Astrocyte (in vitro differentiated cells and primary cell): ENCODE measurements at regions not wholly inside any gene's neighbourhood (a gene's known extent, or its start where the extent isn't known, plus 50 kb on each side); places are given as distances from the start of the nearest gene placed in this dataset.

Experiments
- DNase-seq: peaks from one replicate; pipeline ENCODE4 v3.0.0-alpha.2; 2010; ENCODE audit warnings: low read depth
- FAIRE-seq: peaks from 2 replicates; lab custom pipeline; 2011; peaks lifted over from hg19 to GRCh38; lab: Jason Lieb, UNC
- H2AFZ ChIP-seq: 2 replicates; pipeline ENCODE4 v1.6.0; 2012; ENCODE audit warnings: low read depth, low read length, inconsistent platforms
- H3K27ac ChIP-seq: 2 replicates; pipeline ENCODE4 v1.5.1; 2011; ENCODE audit warnings: low read depth, low read length, inconsistent platforms
- H3K27me3 ChIP-seq: 2 replicates; pipeline ENCODE4 v1.6.0; 2011; ENCODE audit warnings: low read length, inconsistent platforms; ENCODE audit not compliant: insufficient read depth
- H3K36me3 ChIP-seq: 2 replicates; pipeline ENCODE4 v1.5.1; 2011; ENCODE audit warnings: low read length, inconsistent platforms; ENCODE audit not compliant: insufficient read depth
- H3K4me1 ChIP-seq: 2 replicates; pipeline ENCODE4 v1.5.1; 2011; ENCODE audit warnings: low read length, inconsistent platforms; ENCODE audit not compliant: insufficient read depth
- H3K4me2 ChIP-seq: 2 replicates; pipeline ENCODE4 v1.6.0; 2012; ENCODE audit warnings: low read length, inconsistent platforms
- H3K4me3 ChIP-seq: 2 replicates; pipeline ENCODE4 v1.5.1; 2011; ENCODE audit warnings: low read depth, mild to moderate bottlenecking, low read length, inconsistent platforms; ENCODE audit not compliant: insufficient read depth
- H3K79me2 ChIP-seq: 2 replicates; pipeline ENCODE4 v1.6.0; 2012; ENCODE audit warnings: mild to moderate bottlenecking, low read length, inconsistent platforms; ENCODE audit not compliant: insufficient read depth
- H3K9ac ChIP-seq: 2 replicates; pipeline ENCODE4 v1.6.0; 2012; ENCODE audit warnings: mild to moderate bottlenecking, low read length, inconsistent platforms
- H3K9me3 ChIP-seq: 2 replicates; pipeline ENCODE4 v1.5.1; 2012; ENCODE audit warnings: low read depth, mild to moderate bottlenecking, low read length, inconsistent platforms; ENCODE audit not compliant: insufficient read depth
- H4K20me1 ChIP-seq: 2 replicates; pipeline ENCODE4 v1.6.0; 2012; ENCODE audit warnings: low read length, inconsistent platforms; ENCODE audit not compliant: insufficient read depth
- H3K27ac Mint-ChIP-seq: one replicate; pipeline ENCODE4 v1.8.0; 2021; ENCODE audit warnings: mild to moderate bottlenecking, mixed read lengths; ENCODE audit not compliant: unreplicated experiment
- H3K27me3 Mint-ChIP-seq: one replicate; pipeline ENCODE4 v1.8.0; 2021; ENCODE audit warnings: low read depth, mixed read lengths; ENCODE audit not compliant: unreplicated experiment
- H3K36me3 Mint-ChIP-seq: one replicate; pipeline ENCODE4 v1.8.0; 2021; ENCODE audit warnings: low read depth, mixed read lengths; ENCODE audit not compliant: unreplicated experiment
- H3K4me1 Mint-ChIP-seq: one replicate; pipeline ENCODE4 v1.8.0; 2021; ENCODE audit warnings: low read depth, mixed read lengths; ENCODE audit not compliant: unreplicated experiment
- H3K4me3 Mint-ChIP-seq: one replicate; pipeline ENCODE4 v1.8.0; 2021; ENCODE audit warnings: mild to moderate bottlenecking, moderate library complexity, mixed read lengths; ENCODE audit not compliant: unreplicated experiment
- H3K9me3 Mint-ChIP-seq: one replicate; pipeline ENCODE4 v1.8.0; 2021; ENCODE audit warnings: mild to moderate bottlenecking, mixed read lengths; ENCODE audit not compliant: unreplicated experiment
- EZH2 ChIP-seq: IDR thresholded peaks from 2 replicates; pipeline ENCODE4 v1.6.1; 2012; ENCODE audit warnings: mild to moderate bottlenecking, low read length, inconsistent platforms; ENCODE audit not compliant: insufficient read depth
- TF ChIP-seq, protein P1 (sequence below): IDR thresholded peaks from 2 replicates; pipeline ENCODE4 v1.5.1; 2011; ENCODE audit warnings: low read depth, mild to moderate bottlenecking, inconsistent platforms, low read length, moderate library complexity; ENCODE audit not compliant: insufficient read depth

DNA sequence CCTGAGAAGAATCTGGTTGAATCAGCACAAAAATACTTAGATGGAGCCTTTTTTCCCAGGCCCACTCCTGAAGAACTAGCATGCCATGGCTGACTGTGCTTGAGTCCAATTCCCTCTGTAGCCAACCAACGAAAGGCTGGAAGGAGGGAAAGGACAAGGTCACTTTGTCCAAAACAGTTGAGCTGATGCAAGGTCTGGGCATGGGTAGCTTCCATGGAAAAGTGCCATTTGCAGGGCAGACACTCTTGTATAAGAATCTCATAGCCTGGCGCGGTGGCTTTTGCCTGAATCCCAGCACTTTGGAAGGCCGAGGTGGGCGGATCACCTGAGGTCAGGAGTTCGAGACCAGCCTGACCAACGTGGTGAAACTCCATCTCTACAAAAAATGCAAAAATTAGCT is 125.0 kb upstream of the LGSN start:
- H3K27ac Mint-ChIP-seq: no peak overlapping the region
- H3K4me3 Mint-ChIP-seq: no peak overlapping the region
- TF ChIP-seq, protein P1, sequence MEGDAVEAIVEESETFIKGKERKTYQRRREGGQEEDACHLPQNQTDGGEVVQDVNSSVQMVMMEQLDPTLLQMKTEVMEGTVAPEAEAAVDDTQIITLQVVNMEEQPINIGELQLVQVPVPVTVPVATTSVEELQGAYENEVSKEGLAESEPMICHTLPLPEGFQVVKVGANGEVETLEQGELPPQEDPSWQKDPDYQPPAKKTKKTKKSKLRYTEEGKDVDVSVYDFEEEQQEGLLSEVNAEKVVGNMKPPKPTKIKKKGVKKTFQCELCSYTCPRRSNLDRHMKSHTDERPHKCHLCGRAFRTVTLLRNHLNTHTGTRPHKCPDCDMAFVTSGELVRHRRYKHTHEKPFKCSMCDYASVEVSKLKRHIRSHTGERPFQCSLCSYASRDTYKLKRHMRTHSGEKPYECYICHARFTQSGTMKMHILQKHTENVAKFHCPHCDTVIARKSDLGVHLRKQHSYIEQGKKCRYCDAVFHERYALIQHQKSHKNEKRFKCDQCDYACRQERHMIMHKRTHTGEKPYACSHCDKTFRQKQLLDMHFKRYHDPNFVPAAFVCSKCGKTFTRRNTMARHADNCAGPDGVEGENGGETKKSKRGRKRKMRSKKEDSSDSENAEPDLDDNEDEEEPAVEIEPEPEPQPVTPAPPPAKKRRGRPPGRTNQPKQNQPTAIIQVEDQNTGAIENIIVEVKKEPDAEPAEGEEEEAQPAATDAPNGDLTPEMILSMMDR: no peak
- no peak for TF ChIP-seq EZH2
- Histone ChIP-seq H2AFZ (no peak overlapping the region), H3K79me2 (no peaks in the 10 kb centered on the region), H3K27ac (no peak overlapping the region), H3K4me1 (no peaks in the 10 kb centered on the region), H3K9ac (no peak overlapping the region), H3K27me3 (no peaks in the 10 kb centered on the region), H3K4me2 (no peak overlapping the region), H3K36me3 (no peaks in the 10 kb centered on the region), H4K20me1 (no peaks in the 10 kb centered on the region), H3K4me3 (no peak overlapping the region), H3K9me3 (no peaks in the 10 kb centered on the region)
- no peaks in the 10 kb centered on the region for H3K36me3 Mint-ChIP-seq
- no peaks in the 10 kb centered on the region for H3K4me1 Mint-ChIP-seq
- FAIRE-seq: no peak
- H3K9me3 Mint-ChIP-seq: peaks cover 7% of the 10 kb centered on the region
- H3K27me3 Mint-ChIP-seq: no peaks in the 10 kb centered on the region
- DNase-seq: no peak

DNA sequence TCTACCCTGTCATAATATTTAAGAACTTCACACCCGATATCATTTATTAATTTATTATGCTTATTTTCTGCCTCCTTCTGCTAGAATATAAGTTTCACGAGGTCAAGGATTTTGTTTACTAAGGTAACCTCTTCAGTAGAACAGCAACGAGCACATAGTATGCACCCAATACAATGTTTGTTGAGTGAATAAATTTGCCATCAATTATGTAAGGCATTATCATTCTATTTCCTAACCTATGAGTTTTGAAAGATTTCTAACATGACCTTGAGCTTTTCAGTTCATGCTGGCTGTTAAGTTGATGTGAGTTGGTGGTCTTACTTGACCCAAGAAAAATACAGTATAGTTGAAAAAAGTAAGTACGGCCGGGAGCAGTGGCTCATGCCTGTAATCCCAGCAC is 125.9 kb upstream of the LOC128125822 start:
- no peaks in the 10 kb centered on the region for H3K36me3 ChIP-seq
- no peak overlapping the region for H3K9ac ChIP-seq
- peaks cover 7% of the 10 kb centered on the region for H3K9me3 Mint-ChIP-seq
- TF ChIP-seq, protein P1: no peak
- no peak for TF ChIP-seq EZH2
- no peak overlapping the region for H3K27ac Mint-ChIP-seq
- no peaks in the 10 kb centered on the region for H3K79me2 ChIP-seq
- FAIRE-seq: no peak
- no peak overlapping the region for H3K4me3 Mint-ChIP-seq
- no peaks in the 10 kb centered on the region for H3K9me3 ChIP-seq
- no peak for DNase-seq
- H3K4me3 ChIP-seq: no peak overlapping the region
- H3K27me3 ChIP-seq: no peaks in the 10 kb centered on the region
- H3K4me1 ChIP-seq: no peaks in the 10 kb centered on the region
- H3K36me3 Mint-ChIP-seq: no peaks in the 10 kb centered on the region
- H3K27me3 Mint-ChIP-seq: no peaks in the 10 kb centered on the region
- H4K20me1 ChIP-seq: no peaks in the 10 kb centered on the region
- H2AFZ ChIP-seq: no peak overlapping the region
- no peak overlapping the region for H3K4me2 ChIP-seq
- no peaks in the 10 kb centered on the region for H3K4me1 Mint-ChIP-seq
- H3K27ac ChIP-seq: no peak overlapping the region

DNA sequence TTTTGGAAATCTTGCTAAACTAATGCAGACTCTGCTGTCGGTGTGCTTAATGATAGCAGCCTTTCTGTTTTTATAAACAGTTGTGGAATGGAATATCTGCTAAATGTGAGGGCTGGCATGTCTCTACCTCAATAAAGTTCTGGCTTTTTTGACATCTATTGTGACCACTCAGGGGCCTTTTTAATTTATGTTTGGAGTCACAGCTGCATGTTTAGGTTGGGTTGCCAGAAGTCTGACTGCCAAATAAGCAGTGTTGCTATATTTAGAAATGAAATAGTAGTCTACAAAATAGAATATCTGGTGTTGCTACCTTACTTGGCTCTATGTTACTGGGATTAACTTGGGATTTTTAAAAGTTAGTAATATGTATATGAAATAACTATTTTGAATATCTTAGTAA is 125.1 kb upstream of the LOC128125822 start:
- FAIRE-seq: no peak
- Histone ChIP-seq H3K27me3 (no peaks in the 10 kb centered on the region), H3K4me1 (no peaks in the 10 kb centered on the region), H3K36me3 (no peaks in the 10 kb centered on the region), H2AFZ (no peak overlapping the region), H3K9me3 (no peaks in the 10 kb centered on the region), H4K20me1 (no peaks in the 10 kb centered on the region), H3K79me2 (no peaks in the 10 kb centered on the region), H3K4me3 (no peak overlapping the region), H3K27ac (no peak overlapping the region), H3K9ac (no peak overlapping the region), H3K4me2 (no peak overlapping the region)
- Mint-ChIP-seq H3K4me3 (no peak overlapping the region), H3K27me3 (no peaks in the 10 kb centered on the region), H3K4me1 (no peaks in the 10 kb centered on the region), H3K27ac (no peak overlapping the region), H3K9me3 (peaks cover 4% of the 10 kb centered on the region), H3K36me3 (no peaks in the 10 kb centered on the region)
- no peak for TF ChIP-seq EZH2
- TF ChIP-seq, protein P1: no peak
- DNase-seq: no peak
